ENCODE measurements at regions not wholly inside any gene's neighbourhood (a gene's known extent, or its start where the extent isn't known, plus 50 kb on each side); places are given as distances from the start of the nearest gene placed in this dataset.

DNA sequence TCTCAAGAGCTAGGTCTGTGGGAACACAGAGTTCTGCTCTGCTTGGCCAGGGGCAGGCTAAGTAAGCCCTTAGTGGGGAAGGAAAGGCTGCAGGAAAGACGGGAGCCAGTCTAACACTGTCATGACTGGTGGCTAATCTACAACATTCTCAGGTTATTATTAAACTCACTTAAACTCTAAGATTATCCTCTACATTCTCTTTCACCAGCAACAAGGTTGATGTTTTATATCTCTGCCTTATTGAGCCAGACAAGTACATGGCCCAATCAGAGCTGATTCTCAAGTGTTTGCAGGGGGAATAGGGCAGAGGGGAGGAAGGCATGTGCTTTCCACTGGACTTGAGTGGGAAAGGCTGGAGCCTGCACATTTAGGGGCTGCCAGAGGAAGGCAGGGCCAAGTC, 50.9 kb upstream of the FAM241A start:
- H3K9me3 ChIP-seq (ENCODE audit: insufficient read depth, low read depth, low read length): no peaks in the 10 kb centered on the region
- WGBS: 82% methylated on average over 1 of the region's 1 CpG
- no peaks in the 10 kb centered on the region for H3K36me3 ChIP-seq (ENCODE audit: insufficient read depth, low read length)
- H3K4me1 ChIP-seq (ENCODE audit: insufficient read depth, low read length): no peaks in the 10 kb centered on the region
- no peak overlapping the region for H3K27ac ChIP-seq (ENCODE audit: low read depth, low read length)
- H3K9ac ChIP-seq (ENCODE audit: low read depth, low read length): no peak overlapping the region
- H3K27me3 ChIP-seq (ENCODE audit: insufficient read depth, low read length): no peaks in the 10 kb centered on the region
- H3K4me3 ChIP-seq (ENCODE audit: low read length): no peak overlapping the region
